ENCODE measurements at regions not wholly inside any gene's neighbourhood (a gene's known extent, or its start where the extent isn't known, plus 50 kb on each side); places are given as distances from the start of the nearest gene placed in this dataset.

GRCh38 chr2:6064757-6065156, 372.6 kb downstream of the SOX11 start:
- no peak for DNase-seq (ENCODE audit: low read depth)

- DNase-seq (ENCODE audit: low read depth): no peak
These were observed 373.5 kb downstream of the SOX11 start for GRCh38 chr2:6065703-6066102.

GRCh38 chr2:6067089-6067488, 374.9 kb downstream of the SOX11 start:
- DNase-seq (ENCODE audit: low read depth): no peak

- no peak for DNase-seq (ENCODE audit: low read depth)
These were observed 375.6 kb downstream of the SOX11 start for GRCh38 chr2:6067806-6068205.

GRCh38 chr2:6068429-6068828, 376.2 kb downstream of the SOX11 start:
- no peak for DNase-seq (ENCODE audit: low read depth)

GRCh38 chr2:6069381-6069780, 377.2 kb downstream of the SOX11 start:
- DNase-seq (ENCODE audit: low read depth): peak; percentile 7

GRCh38 chr2:6071519-6071918, 379.3 kb downstream of the SOX11 start:
- DNase-seq (ENCODE audit: low read depth): no peak

- peak; percentile 24 for DNase-seq (ENCODE audit: low read depth)
These were observed 380.1 kb downstream of the SOX11 start for GRCh38 chr2:6072276-6072675.

- no peak for DNase-seq (ENCODE audit: low read depth)
These were observed 380.6 kb downstream of the SOX11 start for GRCh38 chr2:6072768-6073167.

- DNase-seq (ENCODE audit: low read depth): peak; percentile 26
These were observed 381.3 kb downstream of the SOX11 start for GRCh38 chr2:6073191-6074088.

GRCh38 chr2:6074089-6074643, 382.0 kb downstream of the SOX11 start:
- DNase-seq (ENCODE audit: low read depth): no peak

- DNase-seq (ENCODE audit: low read depth): no peak
These were observed 385.4 kb downstream of the SOX11 start for GRCh38 chr2:6077585-6077984.

GRCh38 chr2:6078414-6078813, 386.2 kb downstream of the SOX11 start:
- DNase-seq (ENCODE audit: low read depth): no peak

- no peak for DNase-seq (ENCODE audit: low read depth)
These were observed 387.2 kb downstream of the SOX11 start for GRCh38 chr2:6079405-6079804.

- DNase-seq (ENCODE audit: low read depth): peak; percentile 15
These were observed 389.0 kb downstream of the SOX11 start for GRCh38 chr2:6080932-6081753.

GRCh38 chr2:6081955-6082624, 389.9 kb downstream of the SOX11 start:
- DNase-seq (ENCODE audit: low read depth): no peak

- no peak for DNase-seq (ENCODE audit: low read depth)
These were observed 390.4 kb downstream of the SOX11 start for GRCh38 chr2:6082625-6083018.

- peak; percentile 13 for DNase-seq (ENCODE audit: low read depth)
These were observed 391.0 kb downstream of the SOX11 start for GRCh38 chr2:6083136-6083535.

- DNase-seq (ENCODE audit: low read depth): no peak
These were observed 397.3 kb downstream of the SOX11 start for GRCh38 chr2:6089474-6089873.

- no peak for DNase-seq (ENCODE audit: low read depth)
These were observed 411.2 kb downstream of the SOX11 start for GRCh38 chr2:6103372-6103771.

GRCh38 chr2:6103949-6104348, 411.8 kb downstream of the SOX11 start:
- DNase-seq (ENCODE audit: low read depth): no peak

GRCh38 chr2:6107290-6107689, 415.1 kb downstream of the SOX11 start:
- no peak for DNase-seq (ENCODE audit: low read depth)
